ENCODE measurements at regions not wholly inside any gene's neighbourhood (a gene's known extent, or its start where the extent isn't known, plus 50 kb on each side); places are given as distances from the start of the nearest gene placed in this dataset.
"Not testable (repeated sequence)": the region's sequence is repeated elsewhere in the genome, so short reads cannot be mapped to it uniquely, and the experiment has no call there.

DNA sequence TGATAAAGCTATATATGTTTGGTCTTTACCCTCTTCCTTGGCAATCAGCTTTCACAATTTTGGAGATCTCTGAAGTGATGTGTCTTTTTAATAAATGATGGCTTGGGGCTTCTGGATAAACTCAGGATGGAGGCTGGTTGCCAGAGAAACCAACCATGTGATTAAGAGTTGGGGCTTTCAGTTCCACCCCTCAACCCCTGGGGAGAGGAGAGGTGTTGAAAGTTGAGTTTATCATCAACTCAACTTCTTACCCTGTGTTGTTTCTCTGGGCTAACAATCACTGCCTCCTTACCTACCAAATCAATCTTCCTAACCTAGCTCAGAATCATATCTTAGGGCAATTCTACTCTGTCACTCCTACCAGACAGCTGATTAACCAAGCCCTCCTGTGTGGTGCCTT lies 735.8 kb downstream of the ZPLD1 start:
- DNase-seq (ENCODE audit: low read depth): no peak

DNA sequence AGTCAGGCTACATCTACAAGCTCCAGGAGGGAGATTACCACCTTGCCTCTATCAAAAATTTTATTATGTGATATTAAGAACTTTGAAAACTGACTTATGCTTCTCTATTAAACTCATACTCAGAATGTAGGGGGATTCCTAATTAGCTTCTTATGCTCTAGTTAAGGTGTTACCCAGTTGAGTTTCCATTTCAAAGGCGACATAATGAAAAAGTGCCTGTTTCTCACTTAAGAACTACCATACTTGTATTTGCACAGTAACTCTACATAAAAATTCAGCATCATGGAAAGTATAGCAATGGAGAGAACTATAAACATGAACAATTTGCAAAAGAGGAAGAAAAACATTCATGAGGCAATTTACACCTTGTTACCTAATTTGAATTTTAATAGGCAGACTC lies 739.1 kb downstream of the ZPLD1 start:
- no peak for DNase-seq (ENCODE audit: low read depth)

DNA sequence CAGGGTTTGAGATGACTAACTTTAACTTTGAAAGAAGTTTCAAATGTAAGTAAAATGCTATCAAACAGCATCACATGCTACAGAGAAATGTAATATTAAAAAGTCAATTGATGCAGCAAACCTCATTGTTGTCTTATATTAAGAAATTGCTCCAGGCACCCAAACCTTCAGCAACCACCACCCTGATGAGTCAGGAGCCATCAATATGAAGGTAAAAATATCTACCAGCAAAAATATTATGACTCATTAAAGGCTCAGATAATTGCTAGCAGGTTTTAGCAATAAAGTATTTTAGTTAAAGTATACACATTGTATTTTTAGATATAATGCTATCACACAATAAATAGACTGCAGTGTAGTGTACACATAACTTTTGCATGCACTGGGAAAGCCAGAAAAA lies 746.3 kb downstream of the ZPLD1 start:
- no peak for DNase-seq (ENCODE audit: low read depth)

DNA sequence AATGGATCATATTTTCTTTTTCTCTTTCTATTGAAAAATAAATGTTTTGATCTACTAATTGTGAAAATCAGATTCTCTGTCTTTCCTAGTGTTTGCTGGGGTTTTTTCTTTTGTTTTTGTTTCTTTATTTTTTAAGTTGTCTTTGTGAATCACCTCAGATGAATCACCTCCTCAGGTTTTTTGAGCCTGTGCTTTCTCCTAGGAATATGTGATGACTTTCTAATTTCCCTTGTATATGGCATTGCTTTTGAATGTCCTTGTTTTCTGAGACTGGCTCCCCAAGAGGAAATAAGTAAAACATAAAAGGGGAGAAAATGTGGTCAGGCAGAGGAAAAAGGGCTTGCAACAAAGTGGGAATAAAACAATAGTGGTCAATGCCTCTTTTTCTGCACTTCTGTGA lies 750.0 kb downstream of the ZPLD1 start:
- DNase-seq (ENCODE audit: low read depth): no peak

DNA sequence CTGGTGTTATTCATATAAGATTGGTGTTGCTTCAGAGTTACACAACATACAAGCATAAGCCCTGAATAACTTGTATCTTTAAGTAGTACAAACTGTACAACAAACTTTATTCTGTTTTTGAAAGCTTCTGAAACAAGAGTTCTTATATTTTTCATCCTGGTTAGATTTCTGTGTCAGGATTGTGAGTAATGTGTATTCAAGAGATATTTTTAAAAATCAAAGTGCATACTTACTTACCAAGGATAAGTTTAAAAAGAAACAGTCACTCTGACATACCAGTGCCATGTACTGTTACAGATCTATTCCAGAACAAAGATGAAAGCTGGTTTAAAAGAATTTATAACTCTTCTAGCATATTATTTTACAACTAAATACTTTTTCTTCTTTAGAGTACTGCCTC lies 755.1 kb downstream of the ZPLD1 start:
- no peak for DNase-seq (ENCODE audit: low read depth)

DNA sequence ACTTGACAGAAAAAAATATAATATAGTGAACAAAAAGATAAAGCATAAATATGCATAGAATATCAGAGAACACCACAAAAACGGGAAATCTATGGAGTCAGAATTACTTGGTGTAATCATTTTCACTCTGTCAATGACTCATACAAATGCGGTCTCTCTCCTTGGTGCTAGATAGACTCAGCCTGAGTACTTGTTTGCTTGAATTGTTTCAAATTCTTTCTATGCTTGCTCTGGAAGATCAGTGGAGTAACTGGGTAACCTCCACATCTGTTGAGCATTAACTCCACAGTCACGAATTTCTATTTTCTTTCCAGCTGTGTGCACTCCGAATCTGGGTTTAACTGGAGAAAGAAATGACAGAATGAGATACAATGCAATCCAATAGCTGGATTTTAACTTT lies 760.4 kb downstream of the ZPLD1 start:
- no peak for DNase-seq (ENCODE audit: low read depth)

DNA sequence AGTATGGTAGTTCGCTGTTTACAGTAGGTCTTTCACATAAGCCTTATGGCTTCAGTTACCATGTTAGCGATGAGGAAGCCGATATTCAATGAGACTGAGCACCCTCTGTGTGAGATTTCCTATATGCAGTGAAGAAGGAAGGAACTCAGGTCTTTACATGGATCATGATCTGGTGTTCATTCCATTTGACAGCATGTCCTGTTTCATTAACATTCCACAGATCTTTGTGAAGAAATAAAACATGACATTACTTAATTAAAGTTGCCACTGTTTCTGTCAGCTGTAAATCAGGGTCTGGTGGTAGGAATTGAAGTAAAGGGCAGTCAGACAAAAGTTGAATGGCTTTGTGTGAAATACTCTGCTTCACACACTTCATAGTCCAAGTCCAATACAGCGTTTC lies 768.6 kb downstream of the ZPLD1 start:
- no peak for DNase-seq (ENCODE audit: low read depth)

DNA sequence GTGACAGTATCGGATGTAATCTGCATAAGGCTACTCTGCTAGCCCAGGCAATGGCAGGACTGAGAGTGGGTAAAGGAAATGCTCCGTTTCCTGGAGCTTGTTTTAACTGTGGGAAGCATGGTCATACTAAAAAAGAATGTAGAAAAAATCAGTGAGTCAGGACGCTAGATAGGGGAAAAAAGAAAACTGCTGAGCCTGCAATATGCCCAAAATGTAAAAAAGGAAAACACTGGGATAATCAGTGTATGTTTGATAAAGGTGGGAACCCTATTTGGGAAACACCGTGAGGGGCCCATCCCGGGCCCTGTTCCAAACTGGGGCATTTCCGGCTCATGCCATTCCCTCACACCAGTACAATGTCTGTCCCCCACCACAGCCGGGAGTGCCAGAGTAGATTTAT lies 775.8 kb downstream of the ZPLD1 start:
- no peak for DNase-seq (ENCODE audit: low read depth)

DNA sequence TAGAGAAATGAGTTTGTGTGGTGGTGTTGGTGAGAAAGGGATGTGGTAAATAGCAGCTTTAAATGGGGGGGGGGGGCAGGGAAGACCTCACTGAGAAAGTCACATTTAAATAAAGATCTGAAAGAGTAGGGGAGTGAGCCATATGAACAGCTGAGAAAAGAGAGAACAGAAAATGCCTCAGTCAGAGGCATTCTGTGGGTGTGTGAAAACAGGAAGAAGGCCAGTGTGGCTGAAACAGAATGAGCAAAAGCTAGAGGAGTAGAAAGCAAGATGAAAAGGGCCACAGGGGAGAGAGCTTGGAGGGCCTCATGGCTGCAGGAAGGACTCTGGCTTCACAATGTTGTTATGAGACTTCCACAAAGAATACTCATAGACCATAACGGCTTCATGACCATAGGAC lies 783.3 kb downstream of the ZPLD1 start:
- DNase-seq (ENCODE audit: low read depth): no peak

DNA sequence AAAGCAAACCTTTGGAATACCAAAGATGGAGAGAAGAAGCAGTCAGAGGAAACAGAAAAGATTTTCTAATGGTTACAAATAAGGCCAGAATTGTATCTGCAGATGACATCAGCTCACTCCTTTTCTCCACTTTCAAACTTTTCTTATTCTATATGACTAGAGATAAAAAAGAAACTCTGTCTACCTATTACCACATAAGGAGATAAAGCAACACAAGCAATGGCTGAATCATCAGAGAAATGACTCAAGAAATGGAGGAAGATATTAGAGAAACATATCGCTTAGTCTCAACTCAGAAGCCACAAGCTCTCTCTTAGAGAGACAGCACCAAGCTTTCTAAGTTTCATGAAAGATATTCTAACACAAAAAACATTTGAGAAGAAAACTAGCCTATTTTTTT lies 784.0 kb downstream of the ZPLD1 start:
- DNase-seq (ENCODE audit: low read depth): no peak

DNA sequence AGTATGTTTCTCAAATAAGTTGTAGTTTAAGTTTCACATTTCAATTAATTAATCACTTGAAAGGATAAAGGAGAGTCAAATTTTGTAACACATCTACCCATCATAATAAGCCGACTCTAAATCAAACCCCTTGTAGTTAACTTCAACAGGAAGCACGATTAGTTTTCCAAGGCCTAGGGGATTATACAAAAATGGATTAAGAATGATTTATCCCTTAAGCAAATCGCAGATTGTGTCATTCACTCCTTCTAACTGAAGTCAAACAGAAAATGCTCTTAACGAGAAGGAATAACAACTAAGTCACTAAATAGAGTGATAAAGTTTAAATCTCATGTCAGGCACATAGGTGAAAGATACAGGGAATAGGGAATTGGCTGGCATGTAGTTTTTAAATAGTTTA lies 792.8 kb downstream of the ZPLD1 start:
- no peak for DNase-seq (ENCODE audit: low read depth)

DNA sequence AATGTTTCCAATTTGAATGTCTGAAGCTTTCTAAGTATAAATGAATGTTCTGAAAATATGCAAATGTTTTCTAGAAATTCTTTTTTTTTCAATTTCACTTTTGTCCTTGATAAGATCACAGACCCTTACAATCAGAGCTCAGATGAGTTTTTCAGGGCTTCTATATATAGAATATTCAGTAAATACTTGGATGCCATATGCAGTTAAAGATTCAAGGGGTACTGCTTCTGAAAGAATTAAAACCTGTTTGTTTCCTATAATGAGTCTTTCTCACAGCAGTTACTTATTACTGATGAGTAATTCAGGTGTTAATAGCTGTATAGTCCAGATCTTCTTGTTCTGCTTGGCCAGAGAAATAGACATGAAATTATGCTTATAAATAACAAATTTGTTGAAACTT lies 812.6 kb downstream of the ZPLD1 start:
- DNase-seq (ENCODE audit: low read depth): no peak

DNA sequence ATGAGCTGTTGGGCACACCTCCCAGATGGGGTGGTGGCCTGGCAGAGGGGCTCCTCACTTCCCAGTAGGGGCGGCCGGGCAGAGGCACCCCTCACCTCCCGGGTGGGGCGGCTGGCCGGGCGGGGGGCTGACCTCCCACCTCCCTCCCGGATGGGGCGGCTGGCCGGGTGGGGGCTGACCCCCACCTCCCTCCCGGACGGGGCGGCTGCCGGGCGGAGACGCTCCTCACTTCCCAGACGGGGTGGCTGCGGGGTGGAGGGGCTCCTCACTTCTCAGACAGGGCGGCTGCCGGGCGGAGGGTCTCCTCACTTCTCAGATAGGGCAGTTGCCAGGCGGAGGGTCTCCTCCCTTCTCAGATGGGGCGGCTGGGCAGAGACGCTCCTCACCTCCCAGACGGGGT lies 820.0 kb downstream of the ZPLD1 start:
- DNase-seq (ENCODE audit: low read depth): not testable (repeated sequence)

DNA sequence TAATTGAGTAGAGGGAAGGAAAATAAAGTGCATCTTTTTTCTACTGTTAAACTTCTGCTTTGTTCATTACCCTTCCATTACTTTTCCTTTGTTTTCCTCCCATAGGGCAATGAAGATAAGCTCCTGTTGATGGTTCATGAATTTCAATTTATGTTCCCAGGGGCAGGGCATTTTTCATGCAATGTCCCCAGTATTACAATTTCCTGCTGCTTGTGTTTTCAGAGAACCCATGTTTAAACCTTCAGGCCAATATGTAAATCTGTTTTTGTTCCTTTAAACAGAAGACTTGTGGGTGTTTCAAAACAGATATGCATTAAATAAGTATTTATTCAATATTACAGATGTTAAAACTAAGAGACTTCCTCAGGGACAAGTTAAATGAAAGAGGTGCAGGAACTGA lies 834.5 kb downstream of the ZPLD1 start:
- DNase-seq (ENCODE audit: low read depth): no peak

DNA sequence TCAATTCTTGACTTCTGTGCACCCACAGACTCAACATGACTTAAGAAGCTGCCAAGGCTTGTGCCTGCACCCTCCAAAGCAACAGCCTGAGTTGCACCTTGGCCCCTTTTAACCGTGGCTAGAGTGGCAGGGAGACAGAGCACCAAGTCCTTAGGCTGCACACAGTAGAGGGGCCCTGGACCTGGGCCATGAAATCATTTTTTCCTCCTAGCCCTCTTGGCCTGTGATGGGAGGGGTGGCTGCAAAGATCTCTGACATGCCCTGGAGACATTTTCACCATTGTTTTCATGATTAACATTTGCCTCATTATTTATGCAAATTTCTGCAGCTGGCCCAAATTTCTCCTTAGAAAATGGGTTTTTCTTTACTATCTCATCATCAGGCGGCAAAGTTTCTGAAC lies 836.8 kb downstream of the ZPLD1 start:
- no peak for DNase-seq (ENCODE audit: low read depth)

DNA sequence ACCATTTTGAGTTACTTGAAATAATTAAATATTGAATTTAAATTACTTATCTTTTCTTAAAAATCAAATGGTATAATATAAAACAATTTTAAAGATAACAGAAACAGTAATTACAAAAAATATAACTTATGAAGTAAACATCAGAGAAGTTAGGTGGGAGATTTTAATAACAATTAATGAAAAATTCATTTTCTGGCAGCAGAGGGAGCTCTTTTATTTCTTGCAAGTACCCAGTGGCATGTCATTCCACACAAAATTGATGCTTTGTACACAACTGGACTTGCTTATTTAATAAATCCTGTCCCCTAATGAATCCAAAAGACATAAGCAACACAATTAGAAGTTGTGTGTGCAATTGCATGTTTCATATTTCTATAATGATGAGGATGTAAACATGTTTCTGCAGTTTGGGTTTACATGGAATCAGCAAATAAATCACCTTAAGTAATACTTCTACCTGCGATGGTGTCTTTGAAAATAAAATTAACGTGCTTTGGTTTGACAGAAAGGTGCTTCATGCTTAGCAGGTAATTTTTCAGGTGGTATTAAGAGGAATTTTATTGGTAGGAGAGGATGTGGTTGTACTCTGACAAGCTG lies 861.3 kb downstream of the ZPLD1 start:
- DNase-seq (ENCODE audit: low read depth): no peak

DNA sequence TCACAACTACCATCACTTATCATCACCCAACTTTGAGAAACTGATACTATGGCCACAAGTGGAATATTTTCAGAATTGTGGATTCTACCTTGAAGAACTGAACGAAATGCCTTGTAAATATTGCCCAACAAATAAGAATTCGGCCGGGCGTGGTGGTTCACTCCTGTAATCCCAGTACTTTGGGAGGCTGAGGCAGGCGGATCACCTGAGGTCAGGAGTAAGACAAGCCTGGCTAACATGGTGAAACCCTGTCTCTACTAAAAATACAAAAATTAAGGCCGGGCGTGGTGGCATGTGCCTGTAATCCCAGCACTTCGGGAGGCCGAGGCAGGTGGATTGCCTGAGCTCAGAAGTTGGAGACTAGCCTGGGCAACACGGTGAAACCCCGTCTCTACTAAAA lies 862.7 kb downstream of the ZPLD1 start:
- DNase-seq (ENCODE audit: low read depth): not testable (repeated sequence)

DNA sequence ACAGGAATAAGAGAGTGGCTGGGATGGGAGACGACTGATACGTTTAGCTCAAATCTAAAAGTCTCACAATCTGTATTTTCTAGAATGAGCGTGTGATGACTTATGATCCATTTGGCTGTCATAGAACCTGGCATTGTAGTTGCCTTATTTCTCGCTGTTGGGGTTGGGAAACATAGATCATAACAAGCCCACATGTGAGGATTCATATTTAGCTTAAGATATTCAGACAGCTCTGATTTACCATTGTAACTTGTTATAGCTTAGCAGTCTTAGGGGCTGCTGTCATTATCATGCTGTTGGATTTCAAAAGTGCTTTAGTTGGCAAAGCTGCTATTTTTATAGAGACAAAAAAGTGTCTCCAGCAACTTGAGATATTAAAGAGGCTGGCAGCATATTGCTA lies 871.3 kb downstream of the ZPLD1 start:
- DNase-seq (ENCODE audit: low read depth): no peak

DNA sequence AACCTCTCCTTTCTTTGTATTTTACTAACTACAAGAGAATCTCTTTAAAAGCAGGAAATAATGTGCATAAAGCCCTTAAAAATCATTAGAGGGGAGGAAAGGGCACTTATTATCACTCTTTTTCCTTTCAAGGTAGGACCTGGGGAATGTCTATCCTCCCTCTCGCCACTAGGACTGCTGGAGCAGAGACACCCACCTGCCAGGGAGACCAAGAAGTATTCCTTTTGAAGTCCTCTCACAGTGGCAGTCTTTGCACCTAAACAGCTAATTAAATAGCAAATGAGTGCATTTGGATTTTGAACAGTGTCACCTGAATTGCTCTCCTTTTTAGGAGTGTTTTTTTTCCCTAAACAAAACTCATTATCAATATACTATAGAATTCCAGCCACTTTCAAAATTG lies 874.1 kb downstream of the ZPLD1 start:
- no peak for DNase-seq (ENCODE audit: low read depth)

DNA sequence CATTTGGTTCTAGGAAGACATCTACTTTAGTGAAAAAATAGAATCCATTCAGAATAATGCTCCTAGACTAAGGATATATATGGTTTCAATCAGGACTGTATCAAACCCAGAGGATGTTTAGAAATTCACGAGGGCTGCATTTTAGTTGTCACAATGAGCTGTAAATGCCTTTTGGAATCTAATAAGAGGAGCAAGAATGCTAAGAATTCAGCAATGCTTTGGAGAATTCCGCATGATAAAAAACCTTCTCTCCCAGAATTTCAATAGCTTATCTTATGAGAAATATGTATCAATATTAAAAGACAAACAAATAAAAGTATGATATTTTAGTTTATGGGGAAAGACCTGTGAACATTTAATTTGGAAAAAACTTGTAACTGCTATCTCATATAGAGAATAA lies 885.1 kb downstream of the ZPLD1 start:
- no peak for DNase-seq (ENCODE audit: low read depth)

DNA sequence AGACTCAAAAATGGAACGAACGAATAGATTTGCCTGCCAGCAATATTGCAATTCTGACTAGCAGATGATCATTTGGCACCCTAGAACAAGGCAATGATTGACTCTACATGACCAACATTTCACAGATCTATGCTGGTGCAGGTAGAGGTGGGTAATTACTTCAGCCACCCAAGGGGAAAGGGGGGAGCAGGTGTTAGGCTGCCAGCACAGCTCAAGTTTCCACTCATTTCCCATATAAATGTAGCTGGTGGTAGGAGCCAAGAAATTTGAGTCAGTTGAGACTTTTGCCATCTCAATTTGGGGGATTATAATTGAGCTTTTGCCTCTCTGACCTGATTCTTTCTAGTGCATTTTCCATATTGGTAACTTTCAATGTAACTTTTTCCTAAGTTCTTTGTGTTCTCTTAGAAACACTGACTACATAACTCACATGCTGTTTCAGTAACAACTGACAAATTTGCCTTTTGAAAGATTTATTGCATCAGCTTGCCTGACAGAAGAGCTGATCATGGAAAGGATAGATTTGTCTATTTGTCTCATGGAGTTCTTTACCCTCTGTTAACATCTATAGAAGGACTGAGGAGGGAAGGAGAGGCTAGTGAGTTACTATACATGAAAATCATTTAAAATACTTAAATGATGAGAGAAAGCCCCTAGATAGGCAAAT lies 902.5 kb downstream of the ZPLD1 start:
- no peak for DNase-seq (ENCODE audit: low read depth)

DNA sequence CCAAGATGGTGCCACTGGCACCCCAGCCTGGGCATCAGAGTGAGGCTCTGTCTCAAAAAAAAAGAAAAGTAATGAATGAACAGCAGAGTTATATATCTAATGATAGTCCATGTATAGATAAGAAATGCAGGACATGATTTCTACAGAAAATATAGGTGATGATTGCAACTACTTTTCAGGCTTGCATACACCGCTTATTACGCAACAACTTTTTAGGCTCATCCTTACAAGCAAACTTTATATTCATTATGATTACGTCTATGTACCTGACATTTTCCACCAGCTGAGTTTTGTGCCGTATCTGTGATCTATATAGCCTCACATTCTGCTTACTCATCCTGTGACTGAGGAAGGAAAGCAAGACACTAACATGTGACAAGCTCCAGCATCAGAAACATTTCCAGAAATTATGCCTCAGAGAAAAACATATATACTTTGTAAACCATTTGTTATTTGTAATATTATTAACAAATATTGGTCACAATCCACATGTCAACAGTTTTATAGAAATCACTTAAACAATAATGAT lies 906.3 kb downstream of the ZPLD1 start:
- DNase-seq (ENCODE audit: low read depth): no peak

DNA sequence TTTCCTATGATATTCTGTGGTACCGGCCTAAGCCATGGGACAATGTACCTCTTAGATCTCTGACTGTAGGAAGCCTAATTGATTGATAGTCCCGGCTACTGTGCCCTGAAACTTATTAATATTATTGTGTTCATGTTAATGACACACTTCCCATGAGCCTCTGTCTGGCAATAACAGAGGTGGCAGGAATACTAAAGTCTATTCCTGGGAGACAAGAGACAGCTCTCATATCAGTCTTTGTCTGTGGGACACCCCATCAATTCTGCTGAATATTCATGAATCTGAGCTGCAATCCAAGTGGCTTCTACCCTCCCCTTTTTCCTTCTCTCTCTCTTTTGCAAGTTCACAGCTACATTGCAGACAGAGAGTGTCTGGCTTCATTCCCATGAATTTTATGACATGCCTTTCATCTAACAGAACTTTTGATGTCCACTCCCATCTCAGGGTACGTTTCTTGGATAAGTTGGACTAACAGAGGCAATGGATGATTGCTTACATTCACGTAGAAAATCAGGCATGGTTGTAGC lies 907.5 kb downstream of the ZPLD1 start:
- no peak for DNase-seq (ENCODE audit: low read depth)

DNA sequence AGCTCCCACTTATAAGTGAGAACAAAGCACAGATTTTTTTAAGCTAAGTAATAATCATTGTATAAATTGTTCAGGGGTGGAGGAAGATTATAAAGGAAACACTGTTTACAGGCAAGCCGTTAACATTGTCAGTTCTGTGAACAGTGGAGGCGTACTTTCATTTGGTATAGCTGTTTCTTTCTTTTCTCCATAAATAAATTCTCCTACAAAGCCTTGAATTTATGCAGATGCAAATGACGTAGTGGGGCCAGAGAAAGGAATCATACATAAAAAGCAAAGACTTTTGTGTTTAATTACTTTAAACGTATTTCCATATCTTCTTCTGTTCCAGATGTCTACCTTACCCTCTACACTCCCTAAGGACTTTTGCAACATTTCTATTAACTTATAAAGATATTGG lies 914.9 kb downstream of the ZPLD1 start:
- no peak for DNase-seq (ENCODE audit: low read depth)

All from stimulated activated CD8-positive, alpha-beta memory T cell treated with anti-CD3 and anti-CD28 coated beads, Interleukin-4, amount 100 ng/mL, for 24 hours (primary cell).